Sigmoid colon (tissue), 6 donors: ENCODE measurements at regions not wholly inside any gene's neighbourhood (a gene's known extent, or its start where the extent isn't known, plus 50 kb on each side); places are given as distances from the start of the nearest gene placed in this dataset.

ENCODE experiments used
- DNase-seq: peaks from one replicate; pipeline ENCODE4 v3.0.0-alpha.2; 2019
- H3K27ac ChIP-seq, 4 donors: fragments of 200-600 bp; sonication (generic); one replicate each; pipeline ENCODE4 v1.5.1; 2016 to 2019; ENCODE audit warnings: mild to moderate bottlenecking in 1 of 4
- H3K27me3 ChIP-seq, 3 donors: fragments of 200-600 bp; sonication (generic); one replicate each; pipeline ENCODE4 v1.5.1; 2019; ENCODE audit warnings: mild to moderate bottlenecking in 1 of 3
- H3K36me3 ChIP-seq, 4 donors: fragments of 200-600 bp; sonication (generic); one replicate each; pipeline ENCODE4 v1.5.1; 2016 to 2019
- H3K4me1 ChIP-seq, 4 donors: fragments of 200-600 bp; sonication (generic); one replicate each; pipeline ENCODE4 v1.5.1; 2017 to 2019
- H3K4me3 ChIP-seq, 4 donors: fragments of 200-600 bp; sonication (generic); one replicate each; pipeline ENCODE4 v1.5.1; 2017 to 2019; ENCODE audit warnings: mild to moderate bottlenecking in 2 of 4, moderate library complexity in 1 of 4
- H3K9me3 ChIP-seq, 4 donors: fragments of 200-600 bp in 3 of 4; sonication (generic) in 3 of 4; one replicate each; pipeline versions ENCODE4 v1.5.1 to v1.6.1; 2013 to 2019
- CTCF ChIP-seq, 4 experiments: fragments of 450-650 bp in 3 of 4; fragments of 200-600 bp in 1 of 4; IDR thresholded peaks; one replicate each; pipeline ENCODE4 v1.5.1; 2016 to 2019; ENCODE audit warnings: antibody characterized with exemption in 4 of 4, mild to moderate bottlenecking in 3 of 4, moderate library complexity in 2 of 4
- EP300 ChIP-seq, 4 donors: sonication (generic); formaldehyde crosslinking; IDR thresholded peaks; one replicate each; pipeline ENCODE4 v1.6.1; 2017; ENCODE audit warnings: antibody characterized with exemption in 4 of 4
- POLR2A ChIP-seq, 2 donors: fragments of 450-650 bp; IDR thresholded peaks; one replicate each; pipeline ENCODE4 v1.6.1; 2016; ENCODE audit warnings: antibody characterized with exemption in 2 of 2, mild to moderate bottlenecking in 2 of 2, moderate library complexity in 2 of 2
- POLR2AphosphoS5 ChIP-seq, 4 donors: sonication (generic); formaldehyde crosslinking; IDR thresholded peaks; one replicate each; pipeline ENCODE4 v1.6.1; 2017; ENCODE audit warnings: antibody characterized with exemption in 4 of 4
- whole genome bisulfite sequencing, 2 donors: extraction: QIAGEN DNeasy Blood & Tissue Kit; methylation state at CpG; one replicate each; pipeline ENCODE4 v1.1.7; 2013; 5-methylcytosine and 5-hydroxymethylcytosine counted together
- intact Hi-C: fragments of 100-400 bp; cut with DNase I; formaldehyde crosslinking; loops from one replicate; pipeline ENCODE4 v1.15.1; 2023
- donor health status: healthy with polysubstance abuse.
- donor health status: healthy.

GRCh38 chr6:139742671-139743070 lies 368.2 kb upstream of the CITED2 start:
- no peaks in the 10 kb centered on the region for H3K9me3 ChIP-seq
- H3K27me3 ChIP-seq = no peaks in the 10 kb centered on the region
- no peak for DNase-seq
- TF ChIP-seq CTCF (IDR thresholded peaks at IDR 0.05) = no peak
- TF ChIP-seq EP300 (IDR thresholded peaks at IDR 0.05) = no peak
- TF ChIP-seq POLR2A (IDR thresholded peaks at IDR 0.05) = no peak
- TF ChIP-seq POLR2AphosphoS5 (IDR thresholded peaks at IDR 0.05) = no peak
- no peak overlapping the region for H3K4me3 ChIP-seq
- peaks cover 0 to 31% (median 13%) of the 10 kb centered on the region in 4 donors for H3K4me1 ChIP-seq
- no peaks in the 10 kb centered on the region for H3K36me3 ChIP-seq
- peak overlapping the region in 1 of 4 donors; percentile 4 for H3K27ac ChIP-seq
- intact Hi-C loops = no loop called here
- 37 to 49% methylated on average over 1 of the region's 1 CpG for WGBS, 2 donors

GRCh38 chr6:139738801-139739455 lies 364.5 kb upstream of the CITED2 start:
- Histone ChIP-seq H3K4me1 (peaks cover 0 to 19% (median 8%) of the 10 kb centered on the region in 4 donors), H3K4me3 (no peak overlapping the region), H3K36me3 (no peaks in the 10 kb centered on the region), H3K27me3 (no peaks in the 10 kb centered on the region), H3K9me3 (no peaks in the 10 kb centered on the region), H3K27ac (no peak overlapping the region)
- 87 to 89% methylated on average over 3 of the region's 3 CpGs for WGBS, 2 donors
- intact Hi-C loops = no loop called here
- DNase-seq = no peak
- no peak for TF ChIP-seq EP300 (IDR thresholded peaks at IDR 0.05)
- no peak for TF ChIP-seq POLR2AphosphoS5 (IDR thresholded peaks at IDR 0.05)
- no peak for TF ChIP-seq CTCF (IDR thresholded peaks at IDR 0.05)
- TF ChIP-seq POLR2A (IDR thresholded peaks at IDR 0.05) = no peak

GRCh38 chr6:139736325-139736906 lies 362.0 kb upstream of the CITED2 start:
- WGBS, 2 donors = 81 to 88% methylated on average over 2 of the region's 2 CpGs
- intact Hi-C loops = no loop called here

GRCh38 chr6:139732451-139732850 lies 358.0 kb upstream of the CITED2 start:
- no peaks in the 10 kb centered on the region for H3K27me3 ChIP-seq
- peak; percentile 73 for DNase-seq
- no peak overlapping the region for H3K27ac ChIP-seq
- 18 to 61% methylated on average over 3 of the region's 3 CpGs for WGBS, 2 donors
- H3K36me3 ChIP-seq = no peaks in the 10 kb centered on the region
- intact Hi-C loops = no loop called here
- no peaks in the 10 kb centered on the region for H3K9me3 ChIP-seq
- peaks cover 0 to 32% (median 19%) of the 10 kb centered on the region in 4 donors for H3K4me1 ChIP-seq
- no peak overlapping the region for H3K4me3 ChIP-seq
- no peak for TF ChIP-seq POLR2A (IDR thresholded peaks at IDR 0.05)
- TF ChIP-seq CTCF (IDR thresholded peaks at IDR 0.05) = no peak
- no peak for TF ChIP-seq POLR2AphosphoS5 (IDR thresholded peaks at IDR 0.05)
- no peak for TF ChIP-seq EP300 (IDR thresholded peaks at IDR 0.05)

More at GRCh38 chr6:139736325-139736906, 362.0 kb upstream of the CITED2 start:
- Histone ChIP-seq H3K4me1 (peaks cover 0 to 11% (median 4%) of the 10 kb centered on the region in 4 donors), H3K4me3 (no peak overlapping the region), H3K27me3 (no peaks in the 10 kb centered on the region), H3K27ac (no peak overlapping the region), H3K36me3 (no peaks in the 10 kb centered on the region), H3K9me3 (no peaks in the 10 kb centered on the region)
- TF ChIP-seq EP300 (IDR thresholded peaks at IDR 0.05) = no peak
- no peak for TF ChIP-seq POLR2AphosphoS5 (IDR thresholded peaks at IDR 0.05)
- TF ChIP-seq CTCF (IDR thresholded peaks at IDR 0.05) = no peak
- TF ChIP-seq POLR2A (IDR thresholded peaks at IDR 0.05) = no peak
- no peak for DNase-seq
